ENCODE measurements at regions not wholly inside any gene's neighbourhood (a gene's known extent, or its start where the extent isn't known, plus 50 kb on each side); places are given as distances from the start of the nearest gene placed in this dataset.
"Not testable (repeated sequence)": the region's sequence is repeated elsewhere in the genome, so short reads cannot be mapped to it uniquely, and the experiment has no call there.

DNA sequence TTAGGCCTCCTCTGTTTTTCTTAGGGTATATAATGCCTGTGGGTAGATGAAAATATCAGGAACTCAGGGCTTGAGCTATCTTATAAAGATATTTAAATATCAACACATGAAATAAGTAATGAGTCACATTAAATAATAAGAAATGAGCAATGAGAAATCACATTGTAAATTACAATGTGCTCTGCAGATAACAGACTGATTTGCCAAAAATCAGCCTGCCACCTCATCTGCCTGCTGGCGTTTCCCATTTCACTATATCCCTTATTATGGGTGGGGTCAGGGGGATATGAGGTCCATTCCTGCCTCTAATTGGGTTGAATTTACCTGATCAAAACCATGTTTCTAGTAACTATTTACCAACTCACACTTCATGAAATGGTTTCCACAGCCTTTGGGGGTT lies 335.2 kb downstream of the CDC5L start:
- no peak for DNase-seq

GRCh38 chr6:44723439-44724197 lies 336.1 kb downstream of the CDC5L start:
- DNase-seq = no peak

GRCh38 chr6:44725070-44725469 lies 337.6 kb downstream of the CDC5L start:
- DNase-seq = peak; percentile 16

- DNase-seq = peak; percentile 17
Observed at GRCh38 chr6:44727651-44728630, 340.4 kb downstream of the CDC5L start.

DNA sequence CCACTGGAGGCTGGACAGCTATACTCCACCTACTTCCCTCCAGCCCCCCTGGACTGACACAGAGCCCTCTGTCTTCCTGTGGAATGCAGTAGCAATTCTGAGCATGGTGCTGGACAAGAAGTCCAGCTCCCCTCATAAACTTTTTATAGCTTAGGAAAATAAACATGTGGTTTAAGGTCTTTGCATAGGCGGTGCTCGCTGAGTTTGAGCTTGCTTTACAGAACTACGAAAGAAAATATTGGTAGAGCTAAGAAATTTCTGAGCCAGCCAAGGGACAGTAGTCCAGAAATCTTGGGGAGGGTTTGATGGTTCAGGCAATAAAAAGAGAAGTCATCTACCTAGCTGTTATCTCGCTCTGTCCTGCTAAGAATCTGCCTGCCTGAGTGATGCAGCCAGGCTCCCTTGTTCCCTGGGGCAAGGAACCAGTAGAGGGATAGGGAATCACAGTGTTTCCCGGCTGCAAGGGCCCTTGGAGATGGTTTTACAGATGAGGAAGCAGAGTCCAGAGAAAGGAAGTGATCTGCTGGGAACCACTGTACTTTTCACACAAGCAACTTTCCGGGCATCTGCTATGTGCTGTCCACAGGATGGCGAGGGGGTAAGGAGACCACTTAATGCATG lies 343.4 kb downstream of the CDC5L start:
- DNase-seq = no peak

DNA sequence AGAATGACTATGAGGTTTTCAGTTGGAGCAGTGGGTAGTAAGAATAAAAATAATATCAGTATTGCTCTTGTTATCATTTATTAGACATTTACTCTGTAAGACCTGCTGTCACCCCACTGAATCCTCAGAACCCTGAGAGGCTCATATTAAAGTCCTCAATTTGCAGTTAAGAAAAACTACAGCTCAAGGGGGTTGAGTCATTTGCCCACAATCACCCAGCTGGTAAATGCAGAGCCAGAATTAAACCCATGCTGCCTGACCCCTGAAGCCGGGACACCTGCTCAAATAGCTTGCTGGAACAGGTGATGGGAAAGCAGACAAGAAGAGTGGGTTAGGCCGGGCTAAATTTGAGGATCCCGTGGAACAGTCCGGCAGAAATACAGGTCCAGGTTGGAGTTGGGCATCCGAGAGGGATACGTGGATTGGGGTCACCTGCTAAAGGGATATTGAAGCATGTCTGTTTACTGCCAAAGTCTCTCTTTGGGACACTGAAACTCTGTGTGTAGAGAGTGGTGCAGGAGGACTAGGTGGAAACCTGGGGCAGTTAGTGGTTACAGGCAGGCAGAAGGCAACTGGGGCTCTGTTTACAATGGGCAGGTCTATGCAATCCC lies 344.1 kb downstream of the CDC5L start:
- no peak for DNase-seq

- DNase-seq = no peak
Observed at GRCh38 chr6:44732243-44732642, 344.7 kb downstream of the CDC5L start.

DNA sequence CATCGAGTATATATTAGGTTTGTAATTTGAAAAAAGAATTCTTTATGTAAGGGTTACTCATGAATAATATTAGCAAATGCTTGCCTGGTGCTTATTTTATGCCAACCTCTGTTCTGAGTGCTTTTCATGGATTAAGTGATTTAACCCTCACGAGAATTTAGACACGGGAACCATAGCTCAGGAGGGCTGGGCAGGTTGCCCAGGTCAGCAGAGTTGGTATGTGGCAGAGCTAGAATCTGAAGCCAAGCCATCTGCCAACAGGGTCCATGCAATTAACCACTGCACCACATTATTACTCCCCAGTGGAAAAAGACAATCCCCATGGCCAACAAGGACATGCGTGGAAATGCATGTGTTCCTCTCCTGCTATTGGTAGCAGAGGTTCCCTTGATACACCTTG lies 345.6 kb downstream of the CDC5L start:
- DNase-seq = no peak

DNA sequence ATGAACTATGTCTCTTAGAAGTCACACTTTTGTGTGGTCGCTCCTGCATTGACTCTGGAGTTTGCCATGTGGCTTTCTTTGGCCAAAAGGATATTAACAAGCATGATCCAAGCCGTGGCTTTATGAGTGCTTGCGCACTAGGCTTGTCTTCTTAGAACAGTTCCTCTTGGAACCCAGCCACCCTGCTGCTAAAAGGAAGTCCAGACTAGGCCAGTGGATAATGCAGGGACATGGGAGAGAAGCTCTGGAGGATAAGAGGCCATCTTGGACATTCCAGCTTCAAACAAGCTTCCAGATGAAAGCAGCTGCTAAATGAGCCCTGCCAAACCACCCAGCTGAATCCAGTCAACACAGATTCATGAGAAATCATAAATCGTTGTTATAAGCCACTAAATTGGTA lies 346.4 kb downstream of the CDC5L start:
- DNase-seq = no peak

GRCh38 chr6:44734886-44735629 lies 347.6 kb downstream of the CDC5L start:
- no peak for DNase-seq

GRCh38 chr6:44735630-44735963 lies 348.1 kb downstream of the CDC5L start:
- peak; percentile 46 for DNase-seq

GRCh38 chr6:44737341-44737740 lies 349.8 kb downstream of the CDC5L start:
- DNase-seq = no peak

DNA sequence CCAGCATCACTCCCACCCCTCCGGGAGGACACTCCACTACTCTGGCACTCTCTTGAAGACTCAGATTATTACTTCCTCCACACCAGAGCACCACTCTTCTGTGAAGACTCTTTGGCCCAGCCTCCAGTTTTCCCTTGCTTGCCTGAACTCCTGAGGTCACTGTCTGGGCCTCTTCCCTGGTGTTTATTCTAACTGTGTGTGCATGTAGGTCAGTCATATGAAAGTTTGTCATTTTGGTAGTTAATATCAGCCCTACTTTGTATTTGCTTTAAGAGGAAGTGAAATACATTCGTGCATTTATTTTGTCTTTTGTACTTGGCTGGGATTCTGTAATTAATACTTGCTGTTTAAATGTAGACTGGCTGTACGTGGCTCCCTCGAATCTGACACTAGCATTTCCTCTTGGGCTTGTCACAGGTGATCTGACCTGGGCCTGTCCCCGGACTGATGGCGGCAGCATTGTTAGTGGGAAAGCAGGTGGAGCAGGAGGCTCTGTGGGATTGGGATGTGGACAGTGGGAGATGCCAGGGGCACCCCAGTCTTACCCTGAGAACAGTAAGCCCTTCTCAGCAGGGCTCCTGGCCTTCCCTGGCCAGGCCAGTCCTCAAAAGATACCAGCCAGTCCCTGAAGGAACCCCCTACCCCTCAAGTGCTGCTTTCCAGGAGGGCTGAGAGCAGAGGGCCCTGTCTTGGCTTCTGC lies 350.5 kb downstream of the CDC5L start:
- no peak for DNase-seq

- no peak for DNase-seq
Observed at GRCh38 chr6:44738601-44739146, 351.2 kb downstream of the CDC5L start.

DNA sequence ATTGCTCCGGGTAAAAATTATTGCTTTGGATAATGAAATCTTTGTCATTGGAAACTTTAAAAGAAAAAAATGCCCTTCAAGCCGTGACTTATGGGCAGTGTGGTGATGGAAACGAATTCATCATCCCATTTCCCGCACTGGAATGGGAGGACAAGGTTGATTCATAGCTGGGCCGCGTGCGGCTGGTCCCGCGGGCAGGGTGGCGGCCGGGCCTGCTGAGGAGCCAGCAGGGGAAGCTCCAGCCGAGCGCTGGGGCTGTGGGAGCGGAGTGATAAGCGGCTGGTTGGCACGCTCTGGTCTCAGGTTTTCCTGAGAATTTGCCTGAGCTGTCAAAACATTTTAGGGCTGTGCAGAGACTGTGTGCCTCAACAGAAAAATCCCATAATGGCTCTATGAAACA lies 351.7 kb downstream of the CDC5L start:
- DNase-seq = no peak

- DNase-seq = no peak
Observed at GRCh38 chr6:44740566-44741120, 353.1 kb downstream of the CDC5L start.

DNA sequence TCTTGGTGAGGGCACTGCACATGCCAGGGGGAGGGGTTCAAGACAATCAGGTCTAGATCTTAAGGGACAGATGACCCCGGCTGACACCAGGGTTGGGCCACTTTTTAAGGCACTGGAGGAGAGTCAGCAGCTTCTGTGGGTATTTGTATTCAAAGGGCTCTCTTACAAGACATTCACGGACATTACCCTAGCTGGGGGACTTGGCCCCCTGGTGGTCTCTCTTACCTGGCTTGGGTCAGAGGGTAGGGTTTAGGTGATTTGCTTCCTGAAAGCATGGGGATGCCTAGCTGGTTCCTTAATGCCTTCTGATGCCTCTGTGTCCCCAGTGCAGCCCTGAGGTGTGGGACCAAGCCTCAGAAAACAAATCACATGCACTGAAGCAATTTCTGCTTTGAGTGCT lies 354.7 kb downstream of the CDC5L start:
- DNase-seq = no peak

DNA sequence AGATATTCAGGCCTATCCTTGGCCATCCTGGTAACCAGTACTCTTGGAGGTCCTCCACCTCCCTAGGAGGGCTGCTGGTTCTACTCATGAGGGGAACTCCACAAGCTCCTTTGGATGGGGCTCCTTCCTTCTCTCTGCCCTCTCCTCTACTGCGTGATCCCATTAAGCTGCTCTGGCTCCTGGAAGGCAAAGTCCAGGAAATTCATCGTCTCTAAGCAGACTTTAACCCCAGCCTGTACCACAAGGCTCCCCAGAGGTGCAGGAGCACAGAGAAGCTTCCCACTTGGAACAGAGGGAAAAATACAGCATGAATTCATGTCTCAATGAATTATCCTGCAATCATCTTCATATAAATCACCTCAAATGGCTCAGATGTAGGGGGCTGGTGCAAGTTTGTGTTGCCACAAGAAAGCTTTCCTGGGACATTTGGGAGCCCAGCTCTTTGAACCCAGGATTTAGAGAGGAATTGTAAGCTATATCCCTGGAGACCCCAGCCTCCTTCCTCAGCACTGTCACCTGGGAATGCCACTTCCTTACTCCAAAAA lies 355.4 kb downstream of the CDC5L start:
- DNase-seq = no peak

DNA sequence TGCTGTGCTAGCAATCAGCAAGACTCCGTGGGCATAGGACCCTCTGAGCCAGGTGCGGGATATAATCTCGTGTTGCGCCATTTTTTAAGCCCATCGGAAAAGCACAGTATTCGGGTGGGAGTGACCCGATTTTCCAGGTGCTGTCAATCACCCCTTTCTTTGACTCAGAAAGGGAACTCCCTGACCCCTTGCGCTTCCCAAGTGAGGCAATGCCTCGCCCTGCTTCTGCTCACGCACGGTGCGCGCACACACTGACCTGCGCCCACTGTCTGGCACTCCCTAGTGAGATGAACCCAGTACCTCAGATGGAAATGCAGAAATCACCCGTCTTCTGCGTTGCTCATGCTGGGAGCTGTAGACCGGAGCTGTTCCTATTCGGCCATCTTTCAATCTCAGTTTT lies 372.6 kb downstream of the CDC5L start:
- not testable (repeated sequence) for DNase-seq

- DNase-seq = no peak
Observed at GRCh38 chr6:44761046-44761445, 373.5 kb downstream of the CDC5L start.

- DNase-seq = no peak
Observed at GRCh38 chr6:44762496-44762895, 375.0 kb downstream of the CDC5L start.

All from stimulated activated CD8-positive, alpha-beta memory T cell treated with anti-CD3 and anti-CD28 coated beads, Interleukin-4, amount 100 ng/mL, for 48 hours (primary cell).